ENCODE measurements at regions not wholly inside any gene's neighbourhood (a gene's known extent, or its start where the extent isn't known, plus 50 kb on each side); places are given as distances from the start of the nearest gene placed in this dataset.
"Not testable (repeated sequence)": the region's sequence is repeated elsewhere in the genome, so short reads cannot be mapped to it uniquely, and the experiment has no call there.

- not testable (repeated sequence) for TF ChIP-seq CHD2 (IDR thresholded peaks at IDR 0.05; ENCODE audit: low read depth, low read length); ESRRA (CRISPR knock-in tag; IDR thresholded peaks at IDR 0.05; ENCODE audit: low read depth); EHMT2 (IDR thresholded peaks at IDR 0.05; ENCODE audit: borderline replicate concordance, low read depth, low read length)
Measured at GRCh38 chr2:131922854-131923253, 238.9 kb downstream of the ANKRD30BL start.
